ENCODE measurements at regions not wholly inside any gene's neighbourhood (a gene's known extent, or its start where the extent isn't known, plus 50 kb on each side); places are given as distances from the start of the nearest gene placed in this dataset.

GRCh38 chr7:120180221-120180620, 92.8 kb upstream of the KCND2 start:
- Histone ChIP-seq H3K9me3 (ENCODE audit: control insufficient read depth, insufficient read depth, low read length) (no peaks in the 10 kb centered on the region), H3K4me3 (ENCODE audit: low read depth, low read length) (no peak overlapping the region), H3K27me3 (ENCODE audit: control insufficient read depth, insufficient read depth, low read length) (no peaks in the 10 kb centered on the region), H3K27ac (ENCODE audit: low read depth, low read length) (no peak overlapping the region)
- ChIA-PET POLR2A (interaction anchor here (0.7 kb wide), 1 partner anchor 806 kb away, joined by 5 read pairs; no protein-coding TSS in a partner anchor), CTCF (no interaction called here)
- no peak for TF ChIP-seq CTCF (IDR thresholded peaks at IDR 0.05; ENCODE audit: low read depth, low read length)
- no peak for DNase-seq (ENCODE audit: low read depth, low spot score)

- no peaks in the 10 kb centered on the region for H3K9me3 ChIP-seq (ENCODE audit: control insufficient read depth, insufficient read depth, low read length)
- H3K27ac ChIP-seq (ENCODE audit: low read depth, low read length) = no peak overlapping the region
- H3K4me3 ChIP-seq (ENCODE audit: low read depth, low read length) = no peak overlapping the region
- no peaks in the 10 kb centered on the region for H3K27me3 ChIP-seq (ENCODE audit: control insufficient read depth, insufficient read depth, low read length)
- ChIA-PET POLR2A (no interaction called here), CTCF (no interaction called here)
- no peak for DNase-seq (ENCODE audit: low read depth, low spot score)
- TF ChIP-seq CTCF (IDR thresholded peaks at IDR 0.05; ENCODE audit: low read depth, low read length) = no peak
Measured at GRCh38 chr7:120181499-120181898, 91.5 kb upstream of the KCND2 start.

- Histone ChIP-seq H3K27ac (ENCODE audit: low read depth, low read length) (no peak overlapping the region), H3K27me3 (ENCODE audit: control insufficient read depth, insufficient read depth, low read length) (no peaks in the 10 kb centered on the region), H3K4me3 (ENCODE audit: low read depth, low read length) (no peak overlapping the region), H3K9me3 (ENCODE audit: control insufficient read depth, insufficient read depth, low read length) (no peaks in the 10 kb centered on the region)
- CTCF ChIA-PET = no interaction called here
- POLR2A ChIA-PET = no interaction called here
- no peak for TF ChIP-seq CTCF (IDR thresholded peaks at IDR 0.05; ENCODE audit: low read depth, low read length)
- DNase-seq (ENCODE audit: low read depth, low spot score) = no peak
Measured at GRCh38 chr7:120184866-120185265, 88.1 kb upstream of the KCND2 start.

GRCh38 chr7:120185940-120186682, 86.9 kb upstream of the KCND2 start:
- no peaks in the 10 kb centered on the region for H3K27me3 ChIP-seq (ENCODE audit: control insufficient read depth, insufficient read depth, low read length)
- H3K9me3 ChIP-seq (ENCODE audit: control insufficient read depth, insufficient read depth, low read length) = no peaks in the 10 kb centered on the region
- ChIA-PET CTCF (interaction anchor here (0.6 to 2.0 kb wide), 4 partner anchors 10 to 1805 kb away, joined by 3 to 6 read pairs (median 4); no protein-coding TSS in a partner anchor), POLR2A (no interaction called here)
- DNase-seq (ENCODE audit: low read depth, low spot score) = no peak
- no peak for TF ChIP-seq CTCF (IDR thresholded peaks at IDR 0.05; ENCODE audit: low read depth, low read length)
- H3K4me3 ChIP-seq (ENCODE audit: low read depth, low read length) = no peak overlapping the region
- H3K27ac ChIP-seq (ENCODE audit: low read depth, low read length) = no peak overlapping the region

- ChIA-PET CTCF (interaction anchor here (0.6 to 2.0 kb wide), 4 partner anchors 11 to 1805 kb away, joined by 3 to 6 read pairs (median 4); no protein-coding TSS in a partner anchor), POLR2A (no interaction called here)
Measured at GRCh38 chr7:120186688-120187087, 86.3 kb upstream of the KCND2 start.

More at GRCh38 chr7:120186688-120187087, 86.3 kb upstream of the KCND2 start:
- no peak overlapping the region for H3K4me3 ChIP-seq (ENCODE audit: low read depth, low read length)
- no peaks in the 10 kb centered on the region for H3K9me3 ChIP-seq (ENCODE audit: control insufficient read depth, insufficient read depth, low read length)
- DNase-seq (ENCODE audit: low read depth, low spot score) = no peak
- no peaks in the 10 kb centered on the region for H3K27me3 ChIP-seq (ENCODE audit: control insufficient read depth, insufficient read depth, low read length)
- no peak overlapping the region for H3K27ac ChIP-seq (ENCODE audit: low read depth, low read length)
- TF ChIP-seq CTCF (IDR thresholded peaks at IDR 0.05; ENCODE audit: low read depth, low read length) = no peak

All from AG04450 (cell line).